ENCODE measurements at regions not wholly inside any gene's neighbourhood (a gene's known extent, or its start where the extent isn't known, plus 50 kb on each side); places are given as distances from the start of the nearest gene placed in this dataset.

GRCh38 chr7:22577470-22578001 lies 77.5 kb upstream of the STEAP1B start:
- DNase-seq (ENCODE audit: low spot score), result no peak
- TF ChIP-seq CTCF (IDR thresholded peaks at IDR 0.05), result no peak
- Histone ChIP-seq H3K4me3 (peak overlapping the region; percentile 10), H3K27ac (peak overlapping the region; percentile 52 to 84)

- no peak for TF ChIP-seq CTCF (IDR thresholded peaks at IDR 0.05)
- no peak overlapping the region for H3K4me3 ChIP-seq
- DNase-seq (ENCODE audit: low spot score), result no peak
- H3K27ac ChIP-seq, result peak overlapping the region; percentile 46 to 84
These were observed 76.9 kb upstream of the STEAP1B start for GRCh38 chr7:22576612-22577469.

- H3K4me3 ChIP-seq, result no peak overlapping the region
- no peak for DNase-seq (ENCODE audit: low spot score)
- H3K27ac ChIP-seq, result peak overlapping the region in 1 of 2 donors; percentile 54
- TF ChIP-seq CTCF (IDR thresholded peaks at IDR 0.05), result no peak
These were observed 74.9 kb upstream of the STEAP1B start for GRCh38 chr7:22574754-22575520.

GRCh38 chr7:22572937-22573336 lies 72.9 kb upstream of the STEAP1B start:
- no peak for DNase-seq (ENCODE audit: low spot score)
- Histone ChIP-seq H3K4me3 (no peak overlapping the region), H3K27ac (peak overlapping the region in 1 of 2 donors; percentile 30)
- TF ChIP-seq CTCF (IDR thresholded peaks at IDR 0.05), result no peak

GRCh38 chr7:22572292-22572691 lies 72.3 kb upstream of the STEAP1B start:
- Histone ChIP-seq H3K4me3 (no peak overlapping the region), H3K27ac (peak overlapping the region in 1 of 2 donors; percentile 30)
- no peak for DNase-seq (ENCODE audit: low spot score)
- no peak for TF ChIP-seq CTCF (IDR thresholded peaks at IDR 0.05)

DNA sequence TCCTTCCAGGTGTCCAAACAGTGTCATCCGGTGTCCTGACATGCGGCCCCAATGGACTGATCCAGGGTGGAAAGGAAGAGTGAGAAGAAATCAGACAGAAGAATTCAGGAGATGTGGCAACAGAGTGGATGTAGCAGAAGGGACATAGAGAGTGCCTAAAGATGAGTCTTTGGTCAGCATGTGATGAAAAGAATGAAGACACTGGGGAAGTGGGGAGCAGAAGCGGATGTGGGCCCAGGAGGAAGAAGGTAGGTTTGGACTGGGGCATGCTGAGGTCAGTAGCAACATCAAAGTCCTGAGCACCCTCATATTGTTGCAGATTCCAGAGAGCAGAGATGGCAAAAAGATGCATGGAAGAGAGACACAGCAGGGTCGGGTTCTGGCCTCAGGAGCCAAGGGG lies 71.8 kb upstream of the STEAP1B start:
- H3K4me3 ChIP-seq, result no peak overlapping the region
- DNase-seq (ENCODE audit: low spot score), result no peak
- H3K27ac ChIP-seq, result peak overlapping the region in 1 of 2 donors; percentile 30
- TF ChIP-seq CTCF (IDR thresholded peaks at IDR 0.05), result no peak

Measured in coronary artery (tissue), 2 donors.